Femur (tissue), 1 donor: ENCODE measurements at regions not wholly inside any gene's neighbourhood (a gene's known extent, or its start where the extent isn't known, plus 50 kb on each side); places are given as distances from the start of the nearest gene placed in this dataset.

ENCODE experiments used
- DNase-seq: peaks from one replicate; pipeline ENCODE4 v3.0.0-alpha.2; 2017

- no peak for DNase-seq
These were observed 338.9 kb upstream of the MAP3K7 start for GRCh38 chr6:90925726-90926125.

- DNase-seq, result no peak
These were observed 335.5 kb upstream of the MAP3K7 start for GRCh38 chr6:90922325-90922724.

GRCh38 chr6:90918361-90918760, 331.5 kb upstream of the MAP3K7 start:
- no peak for DNase-seq

GRCh38 chr6:90917376-90917775, 330.5 kb upstream of the MAP3K7 start:
- no peak for DNase-seq

- no peak for DNase-seq
These were observed 330.1 kb upstream of the MAP3K7 start for GRCh38 chr6:90916968-90917367.

- DNase-seq, result no peak
These were observed 328.5 kb upstream of the MAP3K7 start for GRCh38 chr6:90915224-90915915.

GRCh38 chr6:90914312-90914711, 327.4 kb upstream of the MAP3K7 start:
- no peak for DNase-seq

GRCh38 chr6:90913266-90913960, 326.5 kb upstream of the MAP3K7 start:
- no peak for DNase-seq

- no peak for DNase-seq
These were observed 324.8 kb upstream of the MAP3K7 start for GRCh38 chr6:90911642-90912041.

GRCh38 chr6:90910893-90911292, 324.0 kb upstream of the MAP3K7 start:
- no peak for DNase-seq

- DNase-seq, result no peak
These were observed 321.2 kb upstream of the MAP3K7 start for GRCh38 chr6:90907931-90908655.

- DNase-seq, result no peak
These were observed 318.5 kb upstream of the MAP3K7 start for GRCh38 chr6:90905351-90905750.

- no peak for DNase-seq
These were observed 313.2 kb upstream of the MAP3K7 start for GRCh38 chr6:90900034-90900433.

- DNase-seq, result no peak
These were observed 311.9 kb upstream of the MAP3K7 start for GRCh38 chr6:90898763-90899162.

- no peak for DNase-seq
These were observed 309.2 kb upstream of the MAP3K7 start for GRCh38 chr6:90896075-90896547.

GRCh38 chr6:90895299-90896074, 308.6 kb upstream of the MAP3K7 start:
- DNase-seq, result no peak

GRCh38 chr6:90894285-90895130, 307.6 kb upstream of the MAP3K7 start:
- DNase-seq, result no peak

- DNase-seq, result no peak
These were observed 306.5 kb upstream of the MAP3K7 start for GRCh38 chr6:90893400-90893799.

GRCh38 chr6:90892271-90892670, 305.4 kb upstream of the MAP3K7 start:
- no peak for DNase-seq

- DNase-seq, result no peak
These were observed 304.5 kb upstream of the MAP3K7 start for GRCh38 chr6:90891355-90891754.

- DNase-seq, result peak; percentile 25
These were observed 303.9 kb upstream of the MAP3K7 start for GRCh38 chr6:90890683-90891330.

GRCh38 chr6:90887764-90888163, 300.9 kb upstream of the MAP3K7 start:
- no peak for DNase-seq
